Keratinocyte (primary cell): ENCODE measurements at regions not wholly inside any gene's neighbourhood (a gene's known extent, or its start where the extent isn't known, plus 50 kb on each side); places are given as distances from the start of the nearest gene placed in this dataset.

Experiments used
- DNase-seq: peaks from one replicate; pipeline ENCODE4 v3.0.0-alpha.2; 2011; ENCODE audit warnings: low read depth, missing footprints, low spot score
- FAIRE-seq: peaks from 2 replicates; lab custom pipeline; 2011; peaks lifted over from hg19 to GRCh38; lab: Jason Lieb, UNC
- H2AFZ ChIP-seq: 2 replicates; pipeline ENCODE4 v1.6.0; 2012; ENCODE audit warnings: low read length, control low read depth, inconsistent platforms; ENCODE audit not compliant: control insufficient read depth
- H3K27ac ChIP-seq: 2 replicates; pipeline ENCODE4 v1.5.1; 2011; ENCODE audit warnings: low read length; ENCODE audit not compliant: control insufficient read depth, insufficient read depth
- H3K27me3 ChIP-seq: 3 replicates; pipeline ENCODE4 v1.6.0; 2011; ENCODE audit warnings: low read length; ENCODE audit not compliant: control insufficient read depth, insufficient read depth; ENCODE audit errors: extremely low read depth
- H3K36me3 ChIP-seq, 2 experiments: 2 replicates in 1 of 2; 3 replicates in 1 of 2; pipeline ENCODE4 v1.5.1; 2011; ENCODE audit warnings: low read length in 2 of 2, mild to moderate bottlenecking in 1 of 2; ENCODE audit not compliant: control insufficient read depth in 2 of 2, insufficient read depth in 2 of 2; ENCODE audit errors: extremely low read depth in 1 of 2
- H3K4me1 ChIP-seq: 3 replicates; pipeline ENCODE4 v1.5.1; 2011; ENCODE audit warnings: low read length; ENCODE audit not compliant: control insufficient read depth, insufficient read depth; ENCODE audit errors: extremely low read depth
- H3K4me2 ChIP-seq: 3 replicates; pipeline ENCODE4 v1.6.0; 2011; ENCODE audit warnings: low read depth, low read length; ENCODE audit not compliant: control insufficient read depth, insufficient read depth; ENCODE audit errors: extremely low read depth
- H3K4me3 ChIP-seq, 3 experiments: fragments of 200-600 bp in 1 of 3; sonication (generic) in 1 of 3; 2 replicates in 2 of 3; 3 replicates in 1 of 3; pipeline ENCODE4 v1.5.1; 2011 to 2016; ENCODE audit warnings: low read length in 3 of 3, mild to moderate bottlenecking in 3 of 3, control low read depth in 2 of 3, inconsistent platforms in 1 of 3, low read depth in 1 of 3, mixed read lengths in 1 of 3, mixed run types in 1 of 3, moderate library complexity in 1 of 3; ENCODE audit not compliant: control insufficient read depth in 2 of 3, insufficient read depth in 2 of 3; ENCODE audit errors: extremely low read depth in 1 of 3
- H3K79me2 ChIP-seq: 2 replicates; pipeline ENCODE4 v1.6.0; 2012; ENCODE audit warnings: low read length; ENCODE audit not compliant: control insufficient read depth, insufficient read depth
- H3K9ac ChIP-seq: 3 replicates; pipeline ENCODE4 v1.6.0; 2011; ENCODE audit warnings: low read length; ENCODE audit not compliant: control insufficient read depth, insufficient read depth; ENCODE audit errors: extremely low read depth
- H3K9me1 ChIP-seq: 3 replicates; pipeline ENCODE4 v1.6.0; 2011; ENCODE audit warnings: low read length; ENCODE audit not compliant: control insufficient read depth, insufficient read depth; ENCODE audit errors: extremely low read depth
- H3K9me3 ChIP-seq: 2 replicates; pipeline ENCODE4 v1.5.1; 2012; ENCODE audit warnings: low read depth, low read length; ENCODE audit not compliant: control insufficient read depth
- H4K20me1 ChIP-seq: 3 replicates; pipeline ENCODE4 v1.6.0; 2011; ENCODE audit warnings: low read length; ENCODE audit not compliant: control insufficient read depth, insufficient read depth; ENCODE audit errors: extremely low read depth
- CTCF ChIP-seq, 3 experiments: IDR thresholded peaks in 1 of 3; conservative IDR thresholded peaks in 1 of 3; optimal IDR thresholded peaks in 1 of 3; 2 replicates in 2 of 3; 3 replicates in 1 of 3; pipeline versions ENCODE3 to v1.5.1; 2011; ENCODE audit warnings: low read length in 3 of 3, mild to moderate bottlenecking in 3 of 3, moderate library complexity in 2 of 3, control low read depth in 1 of 3, inconsistent platforms in 1 of 3; ENCODE audit not compliant: insufficient read depth in 2 of 3; ENCODE audit errors: extremely low read depth in 1 of 3
- EZH2 ChIP-seq: IDR thresholded peaks from one replicate; pipeline ENCODE4 v1.6.1; 2012; ENCODE audit warnings: inconsistent platforms, mild to moderate bottlenecking, low read length, moderate library complexity
- dilution Hi-C: fragments of 300-500 bp; cut with MboI; formaldehyde crosslinking; loops from one replicate; pipeline ENCODE4 v1.7.0; 2020; ENCODE audit warnings: low sequenced_read_pairs; ENCODE audit not compliant: extremely low pct_ligation_motif_present

DNA sequence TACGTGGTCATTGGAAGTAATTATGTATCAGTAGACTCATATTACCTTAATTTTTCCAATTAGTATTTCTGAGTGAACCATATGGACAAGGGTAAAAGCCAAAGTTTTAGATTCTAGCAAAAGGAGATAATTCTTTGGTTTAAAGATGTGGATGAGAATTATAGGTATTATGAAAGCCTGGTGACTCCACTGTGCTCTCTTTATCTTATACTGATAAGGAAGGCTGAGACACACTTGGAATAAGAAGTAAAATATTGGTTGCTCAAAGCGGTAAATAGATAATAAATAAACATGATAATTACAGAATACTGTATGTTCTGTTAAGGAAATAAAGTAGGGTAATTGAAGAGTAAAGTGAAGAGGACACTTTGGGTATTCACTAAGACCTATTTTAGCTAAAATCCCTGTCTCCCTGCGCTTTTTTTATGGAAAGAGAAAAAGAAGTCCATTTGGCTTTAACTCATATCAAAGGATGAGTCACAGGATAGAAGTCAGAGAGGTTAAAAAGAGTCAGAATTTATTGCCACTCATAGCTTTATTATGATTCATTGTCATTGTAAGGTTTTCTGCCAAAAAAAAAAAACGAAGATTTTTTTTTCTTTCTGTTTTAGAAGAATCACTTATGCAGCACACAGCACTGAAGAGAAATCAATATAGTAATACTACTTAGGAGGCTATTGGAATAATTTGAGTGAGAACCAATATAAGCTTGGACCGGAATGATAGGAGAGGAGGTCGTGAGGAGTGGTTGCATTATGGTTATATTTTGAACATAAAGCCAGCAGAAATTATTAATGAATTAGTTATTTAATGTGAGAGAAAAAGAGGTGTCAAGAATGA, 2463.1 kb downstream of the ARAP2 start:
- Histone ChIP-seq H3K79me2 (no peaks in the 10 kb centered on the region), H3K9me1 (no peaks in the 10 kb centered on the region), H3K4me1 (no peaks in the 10 kb centered on the region), H3K4me2 (no peak overlapping the region), H2AFZ (no peak overlapping the region), H3K9me3 (no peaks in the 10 kb centered on the region), H3K36me3 (no peaks in the 10 kb centered on the region), H3K9ac (no peak overlapping the region), H3K4me3 (no peak overlapping the region), H3K27me3 (no peaks in the 10 kb centered on the region), H4K20me1 (no peaks in the 10 kb centered on the region), H3K27ac (no peak overlapping the region)
- dilution Hi-C loops = no loop called here
- FAIRE-seq (no peak), DNase-seq (no peak)
- TF ChIP-seq CTCF (optimal IDR thresholded peaks at IDR 0.05 in 1 of 3, IDR thresholded peaks at IDR 0.05 in 1 of 3, conservative IDR thresholded peaks at IDR 0.05 in 1 of 3; ENCODE audit: extremely low read depth in 1 of 3, insufficient read depth in 2 of 3, low read length in 3 of 3) (no peak), EZH2 (no peak)

DNA sequence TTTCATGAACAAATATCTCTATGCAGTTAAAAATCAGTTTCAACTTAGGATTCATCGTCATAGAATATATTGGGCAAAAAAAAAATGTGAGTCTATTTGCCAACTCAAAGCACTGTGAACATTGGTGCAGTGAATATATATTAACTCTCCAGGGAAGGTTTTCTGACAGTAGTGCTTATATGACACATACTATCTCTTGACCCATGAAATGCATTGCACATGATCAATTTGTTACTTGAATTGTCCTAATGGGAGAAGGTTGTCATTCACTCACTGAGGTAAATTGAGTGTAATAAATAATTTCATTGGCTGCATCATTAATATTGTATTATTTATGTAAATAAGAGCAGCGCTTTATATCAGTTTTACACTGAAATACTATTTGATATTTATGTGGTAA, 2458.5 kb downstream of the ARAP2 start:
- no peak overlapping the region for H2AFZ ChIP-seq
- dilution Hi-C loops = no loop called here
- no peak for DNase-seq
- H4K20me1 ChIP-seq = no peaks in the 10 kb centered on the region
- H3K9me1 ChIP-seq = no peaks in the 10 kb centered on the region
- H3K4me1 ChIP-seq = no peaks in the 10 kb centered on the region
- no peak for FAIRE-seq
- no peaks in the 10 kb centered on the region for H3K27me3 ChIP-seq
- H3K27ac ChIP-seq = no peak overlapping the region
- H3K79me2 ChIP-seq = no peaks in the 10 kb centered on the region
- TF ChIP-seq CTCF (optimal IDR thresholded peaks at IDR 0.05 in 1 of 3, IDR thresholded peaks at IDR 0.05 in 1 of 3, conservative IDR thresholded peaks at IDR 0.05 in 1 of 3; ENCODE audit: extremely low read depth in 1 of 3, insufficient read depth in 2 of 3, low read length in 3 of 3) (no peak), EZH2 (no peak)
- no peak overlapping the region for H3K9ac ChIP-seq
- no peak overlapping the region for H3K4me2 ChIP-seq
- no peaks in the 10 kb centered on the region for H3K36me3 ChIP-seq
- no peaks in the 10 kb centered on the region for H3K9me3 ChIP-seq
- no peak overlapping the region for H3K4me3 ChIP-seq
